Gastrocnemius medialis (tissue), 4 donors: ENCODE measurements at regions not wholly inside any gene's neighbourhood (a gene's known extent, or its start where the extent isn't known, plus 50 kb on each side); places are given as distances from the start of the nearest gene placed in this dataset.

Experiments
- POLR2A ChIP-seq, 2 donors: fragments of 450-650 bp; IDR thresholded peaks; one replicate each; pipeline ENCODE4 v1.6.1; 2017; ENCODE audit warnings: antibody characterized with exemption in 2 of 2, mild to moderate bottlenecking in 2 of 2, moderate library complexity in 2 of 2
- TF ChIP-seq, protein P1 (sequence below), 5 experiments: fragments of 450-650 bp in 3 of 5; fragments of 200-600 bp in 2 of 5; sonication (generic) in 2 of 5; IDR thresholded peaks in 4 of 5; conservative IDR thresholded peaks in 1 of 5; 1 replicate in 4 of 5; 2 replicates in 1 of 5; pipeline ENCODE4 v1.5.1; 2016 to 2019; ENCODE audit warnings: antibody characterized with exemption in 5 of 5, mild to moderate bottlenecking in 3 of 5, moderate library complexity in 3 of 5

DNA sequence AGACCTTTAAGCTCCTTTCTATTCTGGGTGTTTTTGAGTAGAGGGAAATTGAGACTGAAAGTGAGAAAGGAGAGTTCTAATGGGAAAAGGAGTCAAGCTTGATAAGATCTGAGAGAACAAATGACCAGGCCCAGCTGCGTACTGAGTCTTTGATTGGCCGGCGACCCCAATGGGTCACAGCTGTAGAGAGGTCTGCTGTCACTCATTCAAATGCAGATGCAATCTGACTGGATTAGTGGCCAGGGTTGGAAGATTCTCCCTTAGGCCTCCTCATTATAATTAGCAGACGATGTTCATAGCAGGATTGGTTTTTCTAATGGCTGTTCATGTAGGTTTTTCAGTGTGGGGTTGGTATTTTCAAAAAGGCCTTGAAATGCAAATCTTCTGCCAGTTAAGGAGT, 127.2 kb upstream of the SLC25A13 start:
- TF ChIP-seq POLR2A (IDR thresholded peaks at IDR 0.05), result no peak
- TF ChIP-seq, protein P1, sequence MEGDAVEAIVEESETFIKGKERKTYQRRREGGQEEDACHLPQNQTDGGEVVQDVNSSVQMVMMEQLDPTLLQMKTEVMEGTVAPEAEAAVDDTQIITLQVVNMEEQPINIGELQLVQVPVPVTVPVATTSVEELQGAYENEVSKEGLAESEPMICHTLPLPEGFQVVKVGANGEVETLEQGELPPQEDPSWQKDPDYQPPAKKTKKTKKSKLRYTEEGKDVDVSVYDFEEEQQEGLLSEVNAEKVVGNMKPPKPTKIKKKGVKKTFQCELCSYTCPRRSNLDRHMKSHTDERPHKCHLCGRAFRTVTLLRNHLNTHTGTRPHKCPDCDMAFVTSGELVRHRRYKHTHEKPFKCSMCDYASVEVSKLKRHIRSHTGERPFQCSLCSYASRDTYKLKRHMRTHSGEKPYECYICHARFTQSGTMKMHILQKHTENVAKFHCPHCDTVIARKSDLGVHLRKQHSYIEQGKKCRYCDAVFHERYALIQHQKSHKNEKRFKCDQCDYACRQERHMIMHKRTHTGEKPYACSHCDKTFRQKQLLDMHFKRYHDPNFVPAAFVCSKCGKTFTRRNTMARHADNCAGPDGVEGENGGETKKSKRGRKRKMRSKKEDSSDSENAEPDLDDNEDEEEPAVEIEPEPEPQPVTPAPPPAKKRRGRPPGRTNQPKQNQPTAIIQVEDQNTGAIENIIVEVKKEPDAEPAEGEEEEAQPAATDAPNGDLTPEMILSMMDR (IDR thresholded peaks at IDR 0.05 in 4 of 5, conservative IDR thresholded peaks at IDR 0.05 in 1 of 5), result no peak
